GM19397 (cell line): ENCODE measurements at regions not wholly inside any gene's neighbourhood (a gene's known extent, or its start where the extent isn't known, plus 50 kb on each side); places are given as distances from the start of the nearest gene placed in this dataset.

ENCODE experiments used
- ATAC-seq: cut with Tn5 transposase; IDR thresholded peaks from one replicate; pipeline ENCODE4 v1.9.1; 2021; ENCODE audit warnings: mild to moderate bottlenecking, moderate library complexity; ENCODE audit not compliant: unreplicated experiment

GRCh38 chr22:47587361-47587760 lies 824.9 kb downstream of the TBC1D22A start:
- no peak for ATAC-seq

- ATAC-seq: no peak
Observed at GRCh38 chr22:47586946-47587345, 824.5 kb downstream of the TBC1D22A start.

GRCh38 chr22:47586038-47586437 lies 823.6 kb downstream of the TBC1D22A start:
- no peak for ATAC-seq

- ATAC-seq: no peak
Observed at GRCh38 chr22:47583959-47584562, 821.6 kb downstream of the TBC1D22A start.

- ATAC-seq: no peak
Observed at GRCh38 chr22:47582067-47582466, 819.6 kb downstream of the TBC1D22A start.

- no peak for ATAC-seq
Observed at GRCh38 chr22:47580121-47580520, 817.7 kb downstream of the TBC1D22A start.

GRCh38 chr22:47576908-47577307 lies 814.5 kb downstream of the TBC1D22A start:
- no peak for ATAC-seq

- ATAC-seq: no peak
Observed at GRCh38 chr22:47575291-47575690, 812.8 kb downstream of the TBC1D22A start.

GRCh38 chr22:47574556-47574955 lies 812.1 kb downstream of the TBC1D22A start:
- no peak for ATAC-seq

GRCh38 chr22:47573141-47573540 lies 810.7 kb downstream of the TBC1D22A start:
- ATAC-seq: no peak

- no peak for ATAC-seq
Observed at GRCh38 chr22:47572443-47572842, 810.0 kb downstream of the TBC1D22A start.

- ATAC-seq: no peak
Observed at GRCh38 chr22:47571616-47572015, 809.2 kb downstream of the TBC1D22A start.

- ATAC-seq: no peak
Observed at GRCh38 chr22:47570851-47571250, 808.4 kb downstream of the TBC1D22A start.

GRCh38 chr22:47570300-47570685 lies 807.8 kb downstream of the TBC1D22A start:
- ATAC-seq: no peak

- no peak for ATAC-seq
Observed at GRCh38 chr22:47569389-47570299, 807.2 kb downstream of the TBC1D22A start.

GRCh38 chr22:47568700-47569099 lies 806.2 kb downstream of the TBC1D22A start:
- no peak for ATAC-seq

- ATAC-seq: no peak
Observed at GRCh38 chr22:47567126-47568090, 805.0 kb downstream of the TBC1D22A start.

GRCh38 chr22:47566491-47566890 lies 804.0 kb downstream of the TBC1D22A start:
- ATAC-seq: no peak

GRCh38 chr22:47565607-47566006 lies 803.2 kb downstream of the TBC1D22A start:
- ATAC-seq: no peak

- no peak for ATAC-seq
Observed at GRCh38 chr22:47564651-47565434, 802.4 kb downstream of the TBC1D22A start.

GRCh38 chr22:47564158-47564450 lies 801.7 kb downstream of the TBC1D22A start:
- no peak for ATAC-seq
